H1 (cell line): ENCODE measurements at regions not wholly inside any gene's neighbourhood (a gene's known extent, or its start where the extent isn't known, plus 50 kb on each side); places are given as distances from the start of the nearest gene placed in this dataset.

Experiments used
- CTCF ChIA-PET: fragments of 300-600 bp; sonication (Branson Sonifier 250); formaldehyde crosslinking; loops from one replicate; lab custom pipeline; 2021; ENCODE audit not compliant: partially characterized antibody; lab: Charles Lee
- POLR2A ChIA-PET: fragments of 300-600 bp; sonication (Branson Sonifier 250); formaldehyde crosslinking; loops from one replicate; lab custom pipeline; 2021; ENCODE audit warnings: inconsistent platforms; ENCODE audit not compliant: partially characterized antibody; lab: Charles Lee
- DNase-seq, 2 experiments: peaks; one replicate each; pipeline versions ENCODE4 v3.0.0 to v3.0.0-alpha.2; 2010 to 2022; ENCODE audit warnings: low spot score in 2 of 2, low read depth in 1 of 2, mixed read lengths in 1 of 2
- FAIRE-seq: peaks from 2 replicates; lab custom pipeline; 2011; peaks lifted over from hg19 to GRCh38; lab: Jason Lieb, UNC
- H2AFZ ChIP-seq: 2 replicates; pipeline ENCODE4 v1.8.1; 2012; ENCODE audit warnings: low read length, inconsistent platforms
- H2AK5ac ChIP-seq: 2 replicates; pipeline ENCODE4 v1.6.1; 2013; ENCODE audit warnings: low read depth, low read length
- H2BK120ac ChIP-seq: replicated peaks from 2 replicates; pipeline ENCODE3; 2013; ENCODE audit warnings: low read depth, low read length, inconsistent platforms
- H2BK12ac ChIP-seq: 2 replicates; pipeline ENCODE4 v1.6.1; 2013; ENCODE audit warnings: low read depth, low read length
- H2BK15ac ChIP-seq: 2 replicates; pipeline ENCODE4 v1.6.1; 2013; ENCODE audit warnings: low read length
- H2BK20ac ChIP-seq: 2 replicates; pipeline ENCODE4 v1.6.1; 2013; ENCODE audit warnings: low read length
- H2BK5ac ChIP-seq: 2 replicates; pipeline ENCODE4 v1.6.1; 2013; ENCODE audit warnings: low read depth, low read length
- H3K14ac ChIP-seq: 2 replicates; pipeline ENCODE4 v1.6.1; 2013; ENCODE audit warnings: inconsistent platforms; ENCODE audit not compliant: insufficient read length
- H3K18ac ChIP-seq: 2 replicates; pipeline ENCODE4 v1.6.1; 2013; ENCODE audit warnings: low read length; ENCODE audit errors: extremely low read depth
- H3K23ac ChIP-seq: 2 replicates; pipeline ENCODE4 v1.6.1; 2013; ENCODE audit warnings: inconsistent platforms; ENCODE audit not compliant: insufficient read length
- H3K23me2 ChIP-seq: 2 replicates; pipeline ENCODE4 v1.6.1; 2013; ENCODE audit warnings: low read depth, low read length
- H3K27ac ChIP-seq: 2 replicates; pipeline ENCODE4 v1.6.1; 2011; ENCODE audit warnings: low read depth, low read length, inconsistent platforms
- H3K27me3 ChIP-seq, 4 experiments: replicated peaks in 1 of 4; 1 replicate in 1 of 4; 2 replicates in 3 of 4; pipeline versions ENCODE4 v1.6.1 to v1.8.1; 2011 to 2013; ENCODE audit warnings: low read length in 3 of 4, mild to moderate bottlenecking in 3 of 4, inconsistent platforms in 2 of 4, mixed read lengths in 2 of 4, moderate library complexity in 1 of 4; ENCODE audit not compliant: control insufficient read depth in 3 of 4, insufficient read depth in 3 of 4; ENCODE audit errors: extremely low read depth in 1 of 4
- H3K36me3 ChIP-seq, 4 experiments: 2 replicates each; pipeline versions ENCODE4 v1.6.1 to v1.8.1; 2011 to 2013; ENCODE audit warnings: mild to moderate bottlenecking in 4 of 4, low read length in 3 of 4, moderate library complexity in 2 of 4, control low read depth in 1 of 4, inconsistent platforms in 1 of 4; ENCODE audit not compliant: insufficient read depth in 4 of 4, control insufficient read depth in 2 of 4
- H3K4ac ChIP-seq: replicated peaks from 2 replicates; pipeline ENCODE3; 2013; ENCODE audit warnings: low read length, low read depth, mixed read lengths, inconsistent platforms; ENCODE audit not compliant: insufficient read length
- H3K4me1 ChIP-seq, 4 experiments: replicated peaks in 1 of 4; 1 replicate in 1 of 4; 2 replicates in 3 of 4; pipeline versions ENCODE4 v1.6.1 to v1.8.1; 2011 to 2013; ENCODE audit warnings: low read length in 3 of 4, inconsistent platforms in 2 of 4, mixed read lengths in 1 of 4; ENCODE audit not compliant: insufficient read depth in 4 of 4, control insufficient read depth in 3 of 4
- H3K4me2 ChIP-seq, 2 experiments: 2 replicates each; pipeline versions ENCODE4 v1.6.1 to v1.8.1; 2011 to 2013; ENCODE audit warnings: low read depth in 2 of 2, low read length in 2 of 2, control low read depth in 1 of 2, inconsistent platforms in 1 of 2, mild to moderate bottlenecking in 1 of 2; ENCODE audit not compliant: insufficient read depth in 1 of 2
- H3K4me3 ChIP-seq, 4 experiments: fragments of 200-600, 300-600 bp in 1 of 4; sonication (generic), shearing (Covaris generic), sonication (Bioruptor Twin) in 1 of 4; 2 replicates each; pipeline versions ENCODE4 v1.5.1 to v1.8.1; 2011 to 2016; ENCODE audit warnings: low read length in 4 of 4, low read depth in 3 of 4, control low read depth in 2 of 4, inconsistent platforms in 2 of 4, mild to moderate bottlenecking in 2 of 4, mixed read lengths in 1 of 4, moderate library complexity in 1 of 4; ENCODE audit not compliant: insufficient read depth in 2 of 4; ENCODE audit errors: extremely low read depth in 1 of 4
- H3K56ac ChIP-seq: replicated peaks from 2 replicates; pipeline ENCODE3; 2013; ENCODE audit warnings: low read depth, mild to moderate bottlenecking, mixed read lengths, low read length, inconsistent platforms; ENCODE audit not compliant: insufficient read length
- H3K79me1 ChIP-seq: 2 replicates; pipeline ENCODE4 v1.6.1; 2013; ENCODE audit warnings: low read depth, low read length, control low read depth
- H3K79me2 ChIP-seq, 2 experiments: 2 replicates each; pipeline versions ENCODE4 v1.6.1 to v1.8.1; 2012 to 2013; ENCODE audit warnings: low read length in 2 of 2, mild to moderate bottlenecking in 2 of 2, inconsistent platforms in 1 of 2; ENCODE audit not compliant: insufficient read depth in 2 of 2, control insufficient read depth in 1 of 2
- H3K9ac ChIP-seq, 4 experiments: replicated peaks in 1 of 4; 1 replicate in 1 of 4; 2 replicates in 3 of 4; pipeline versions ENCODE4 v1.6.1 to v1.8.1; 2011 to 2013; ENCODE audit warnings: low read depth in 3 of 4, low read length in 3 of 4, control low read depth in 2 of 4, mild to moderate bottlenecking in 2 of 4, moderate library complexity in 2 of 4, inconsistent platforms in 1 of 4; ENCODE audit errors: extremely low read depth in 1 of 4
- H3K9me3 ChIP-seq, 2 experiments: 2 replicates each; pipeline versions ENCODE4 v1.6.1 to v1.8.1; 2012 to 2013; ENCODE audit warnings: mild to moderate bottlenecking in 2 of 2, moderate library complexity in 2 of 2, control low read depth in 1 of 2, inconsistent platforms in 1 of 2, low read depth in 1 of 2, low read length in 1 of 2, mixed read lengths in 1 of 2; ENCODE audit not compliant: insufficient read depth in 2 of 2
- H4K20me1 ChIP-seq, 2 experiments: replicated peaks in 1 of 2; 2 replicates each; pipeline versions ENCODE3 to v1.8.1; 2011 to 2013; ENCODE audit warnings: inconsistent platforms in 2 of 2, low read length in 2 of 2, mild to moderate bottlenecking in 1 of 2; ENCODE audit not compliant: insufficient read depth in 2 of 2, control insufficient read depth in 1 of 2
- H4K5ac ChIP-seq: 2 replicates; pipeline ENCODE4 v1.6.1; 2013; ENCODE audit warnings: low read length, low read depth, mixed read lengths, inconsistent platforms; ENCODE audit not compliant: insufficient read length
- H4K8ac ChIP-seq: 2 replicates; pipeline ENCODE4 v1.8.0; 2013; ENCODE audit warnings: mild to moderate bottlenecking, moderate library complexity, low read length, inconsistent platforms; ENCODE audit not compliant: insufficient read depth; ENCODE audit errors: extremely low read depth
- H4K91ac ChIP-seq: replicated peaks from 2 replicates; pipeline ENCODE3; 2013; ENCODE audit warnings: low read length, mixed read lengths, inconsistent platforms; ENCODE audit not compliant: insufficient read length
- ATF3 ChIP-seq: IDR thresholded peaks from 2 replicates; pipeline ENCODE4 v1.6.1; 2011; ENCODE audit warnings: low read depth, mild to moderate bottlenecking, low read length; ENCODE audit not compliant: insufficient read depth
- BRCA1 ChIP-seq: IDR thresholded peaks from 2 replicates; pipeline ENCODE4 v1.6.1; 2012; ENCODE audit warnings: low read depth, low read length, improper control_type of control experiment
- CHD1 ChIP-seq: IDR thresholded peaks from 2 replicates; pipeline ENCODE4 v1.6.1; 2012; ENCODE audit warnings: low read depth, low read length, improper control_type of control experiment
- CTBP2 ChIP-seq: IDR thresholded peaks from 2 replicates; pipeline ENCODE4 v1.7.0; 2011; ENCODE audit warnings: borderline replicate concordance, mild to moderate bottlenecking, moderate library complexity, mixed read lengths, low read length; ENCODE audit not compliant: insufficient read depth, insufficient read length
- CTCF ChIP-seq, 3 experiments: IDR thresholded peaks; 1 replicate in 2 of 3; 2 replicates in 1 of 3; pipeline versions ENCODE4 v1.5.1 to v1.6.1; 2011; ENCODE audit warnings: low read length in 3 of 3, mild to moderate bottlenecking in 3 of 3, inconsistent platforms in 2 of 3, low read depth in 1 of 3, moderate library complexity in 1 of 3; ENCODE audit not compliant: insufficient read depth in 1 of 3; ENCODE audit errors: control extremely low read depth in 1 of 3
- KDM5A ChIP-seq: fragments of 200-600 bp; IDR thresholded peaks from 2 replicates; pipeline ENCODE4 v1.7.1; 2012; ENCODE audit warnings: mild to moderate bottlenecking, low read length, inconsistent platforms, mixed read lengths
- POLR2AphosphoS5 ChIP-seq: IDR thresholded peaks from 2 replicates; pipeline ENCODE4 v1.6.1; 2011; ENCODE audit warnings: low read depth, low read length
- RXRA ChIP-seq: IDR thresholded peaks from 2 replicates; pipeline ENCODE4 v1.6.1; 2011; ENCODE audit warnings: low read depth, mild to moderate bottlenecking, low read length, moderate library complexity; ENCODE audit not compliant: insufficient read depth
- SP4 ChIP-seq: IDR thresholded peaks from 2 replicates; pipeline ENCODE4 v1.6.1; 2012; ENCODE audit warnings: low read length, inconsistent platforms
- TBP ChIP-seq: IDR thresholded peaks from 2 replicates; pipeline ENCODE4 v1.6.1; 2011; ENCODE audit warnings: low read depth, low read length, improper control_type of control experiment
- TCF12 ChIP-seq: IDR thresholded peaks from 2 replicates; pipeline ENCODE4 v1.6.1; 2011; ENCODE audit warnings: low read depth, mild to moderate bottlenecking, low read length
- WGBS, 2 experiments: shearing (Covaris generic) in 1 of 2; methylation state at CpG; one replicate each; pipeline versions ENCODE4 v1.1.6 to v1.1.7; 2013 to 2015; ENCODE audit warnings: low lambda C conversion rate in 2 of 2, mixed read lengths in 2 of 2, inconsistent platforms in 1 of 2, low coverage in 1 of 2, missing lambda C conversion rate in 1 of 2; ENCODE audit not compliant: insufficient replicate concordance in 2 of 2, insufficient coverage in 1 of 2, insufficient read length in 1 of 2; ENCODE audit errors: extremely low coverage in 1 of 2, missing lambda C conversion rate in 1 of 2; 5-methylcytosine and 5-hydroxymethylcytosine counted together

GRCh38 chr2:162992828-162993227 lies 154.3 kb upstream of the KCNH7 start:
- no peak overlapping the region for H3K9ac ChIP-seq
- H3K4me3 ChIP-seq, result no peak overlapping the region
- H2BK5ac ChIP-seq, result no peak overlapping the region
- no peaks in the 10 kb centered on the region for H4K20me1 ChIP-seq
- no peak overlapping the region for H2BK15ac ChIP-seq
- no peak overlapping the region for H4K8ac ChIP-seq
- no peaks in the 10 kb centered on the region for H3K79me2 ChIP-seq
- no peak overlapping the region for H4K91ac ChIP-seq
- ChIA-PET CTCF (no interaction called here), POLR2A (no interaction called here)
- H3K23me2 ChIP-seq, result no peaks in the 10 kb centered on the region
- H3K36me3 ChIP-seq, result no peaks in the 10 kb centered on the region
- no peak overlapping the region for H3K27ac ChIP-seq
- no peaks in the 10 kb centered on the region for H3K79me1 ChIP-seq
- no peak overlapping the region for H3K56ac ChIP-seq
- WGBS, 2 experiments, result 94% methylated on average over 3 of the region's 3 CpGs; no CpG with 5 or more reads in 1 of the 2 experiments
- no peak overlapping the region for H3K23ac ChIP-seq
- H4K5ac ChIP-seq, result no peak overlapping the region
- DNase-seq (no peak), FAIRE-seq (no peak)
- H3K14ac ChIP-seq, result no peak overlapping the region
- H2AFZ ChIP-seq, result no peak overlapping the region
- no peak overlapping the region for H2BK120ac ChIP-seq
- no peak overlapping the region for H3K4me2 ChIP-seq
- no peaks in the 10 kb centered on the region for H3K4me1 ChIP-seq
- no peak overlapping the region for H2BK12ac ChIP-seq
- TF ChIP-seq CHD1 (no peak), CTBP2 (no peak), SP4 (no peak), TCF12 (no peak), KDM5A (no peak), ATF3 (no peak), RXRA (no peak), CTCF (IDR thresholded peaks at IDR 0.05; ENCODE audit: control extremely low read depth in 1 of 3, insufficient read depth in 1 of 3, low read depth in 1 of 3, low read length in 3 of 3) (no peak), TBP (no peak), BRCA1 (no peak), POLR2AphosphoS5 (no peak)
- TF ChIP-seq, all 59 proteins: peak for 0
- Histone ChIP-seq H3K4ac (no peak overlapping the region), H3K18ac (no peak overlapping the region), H2AK5ac (no peak overlapping the region), H2BK20ac (no peak overlapping the region), H3K27me3 (no peaks in the 10 kb centered on the region), H3K9me3 (no peaks in the 10 kb centered on the region)
